SKM-1 treated with dmso at 0.1 percent for 144 hours (cell line): ENCODE measurements at regions not wholly inside any gene's neighbourhood (a gene's known extent, or its start where the extent isn't known, plus 50 kb on each side); places are given as distances from the start of the nearest gene placed in this dataset.

Source experiments
- DNase-seq: peaks from one replicate; lab custom pipeline; 2025; ENCODE audit not compliant: unreplicated experiment; lab: John Stamatoyannopoulos, UW

GRCh38 chr2:12107939-12108338 lies 361.5 kb downstream of the LPIN1 start:
- DNase-seq, result no peak

- DNase-seq, result no peak
These were observed 363.1 kb downstream of the LPIN1 start for GRCh38 chr2:12109363-12110017.

GRCh38 chr2:12110074-12110473 lies 363.6 kb downstream of the LPIN1 start:
- DNase-seq, result no peak

GRCh38 chr2:12110481-12110880 lies 364.0 kb downstream of the LPIN1 start:
- DNase-seq, result no peak

GRCh38 chr2:12113412-12113811 lies 367.0 kb downstream of the LPIN1 start:
- no peak for DNase-seq

GRCh38 chr2:12114816-12115215 lies 368.4 kb downstream of the LPIN1 start:
- DNase-seq, result no peak

- DNase-seq, result no peak
These were observed 369.9 kb downstream of the LPIN1 start for GRCh38 chr2:12116228-12116750.

GRCh38 chr2:12119841-12120240 lies 373.4 kb downstream of the LPIN1 start:
- no peak for DNase-seq

GRCh38 chr2:12120281-12121150 lies 374.1 kb downstream of the LPIN1 start:
- DNase-seq, result no peak

- DNase-seq, result no peak
These were observed 378.4 kb downstream of the LPIN1 start for GRCh38 chr2:12124790-12125189.

GRCh38 chr2:12126318-12126717 lies 379.9 kb downstream of the LPIN1 start:
- DNase-seq, result no peak

GRCh38 chr2:12127638-12128037 lies 381.2 kb downstream of the LPIN1 start:
- DNase-seq, result no peak

GRCh38 chr2:12131975-12132374 lies 385.5 kb downstream of the LPIN1 start:
- DNase-seq, result no peak

- no peak for DNase-seq
These were observed 395.3 kb downstream of the LPIN1 start for GRCh38 chr2:12141618-12142258.

GRCh38 chr2:12151716-12152115 lies 405.3 kb downstream of the LPIN1 start:
- no peak for DNase-seq

GRCh38 chr2:12152888-12153287 lies 406.5 kb downstream of the LPIN1 start:
- no peak for DNase-seq

GRCh38 chr2:12155303-12156051 lies 409.0 kb downstream of the LPIN1 start:
- DNase-seq, result no peak

GRCh38 chr2:12156349-12156748 lies 409.9 kb downstream of the LPIN1 start:
- DNase-seq, result no peak

GRCh38 chr2:12161085-12161484 lies 414.7 kb downstream of the LPIN1 start:
- DNase-seq, result no peak

GRCh38 chr2:12162269-12163247 lies 416.1 kb downstream of the LPIN1 start:
- no peak for DNase-seq
